COLO668 (cell line): ENCODE measurements at regions not wholly inside any gene's neighbourhood (a gene's known extent, or its start where the extent isn't known, plus 50 kb on each side); places are given as distances from the start of the nearest gene placed in this dataset.
"Not testable (repeated sequence)": the region's sequence is repeated elsewhere in the genome, so short reads cannot be mapped to it uniquely, and the experiment has no call there.

ENCODE experiments used
- DNase-seq: peaks from one replicate; lab custom pipeline; 2025; ENCODE audit not compliant: unreplicated experiment; lab: John Stamatoyannopoulos, UW

- no peak for DNase-seq
These were observed 867.1 kb upstream of the GBE1 start for GRCh38 chr3:82628385-82629014.

DNA sequence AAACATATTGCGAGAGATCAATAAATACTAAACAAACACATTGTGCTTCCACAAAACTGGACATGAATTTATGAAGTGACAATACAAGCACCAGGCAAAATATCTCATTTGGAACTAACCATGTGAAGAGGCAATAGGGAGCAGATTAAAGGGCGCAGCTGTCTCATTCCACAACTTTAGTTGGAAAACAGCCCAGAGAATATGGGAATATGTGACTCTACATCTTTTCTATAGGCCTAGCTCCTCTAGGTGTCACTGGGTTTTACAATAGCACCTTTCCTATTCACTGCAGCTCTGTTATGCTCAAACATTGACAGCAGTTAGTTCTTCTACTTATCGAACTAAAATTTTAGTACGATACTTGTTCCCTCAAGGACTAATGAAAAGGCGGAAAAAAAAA, 866.3 kb upstream of the GBE1 start:
- no peak for DNase-seq

DNA sequence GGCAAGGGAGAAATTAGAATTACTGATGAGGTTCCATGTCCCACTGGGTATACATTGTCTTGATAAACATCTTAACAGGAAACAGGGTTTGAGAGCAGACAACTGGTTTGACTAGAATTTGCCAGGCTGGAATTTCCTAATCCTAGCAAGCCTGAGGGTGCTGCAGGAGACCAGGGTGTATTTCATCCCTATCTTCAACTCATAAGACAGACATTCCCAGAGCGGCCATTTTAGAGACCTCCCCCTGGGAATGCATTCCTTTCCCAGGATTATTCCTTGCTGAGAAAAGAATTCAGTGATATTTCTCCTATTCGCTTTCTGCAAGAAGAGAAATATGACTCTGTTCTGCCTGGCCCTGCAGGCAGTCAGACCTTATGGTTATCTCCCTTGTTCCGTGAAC, 859.3 kb upstream of the GBE1 start:
- not testable (repeated sequence) for DNase-seq

DNA sequence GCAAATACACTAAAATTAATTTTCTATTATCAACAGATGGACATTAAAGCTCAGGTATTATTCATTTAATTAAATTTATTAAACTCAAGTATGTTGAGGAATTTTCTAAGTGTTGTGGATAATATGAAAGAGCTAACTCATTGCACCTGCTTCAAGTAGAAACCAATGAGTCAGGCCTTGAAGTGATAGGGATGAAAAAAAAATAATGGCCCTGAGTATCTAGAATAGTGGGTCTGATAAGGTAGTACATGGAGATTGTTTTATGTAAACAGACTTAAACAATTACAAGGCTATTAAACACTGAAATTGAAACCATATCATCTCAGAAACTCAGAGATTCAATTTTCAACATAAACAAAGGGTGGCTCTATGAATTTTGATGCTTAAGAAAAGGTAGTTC, 857.1 kb upstream of the GBE1 start:
- no peak for DNase-seq

GRCh38 chr3:82610236-82610635, 848.8 kb upstream of the GBE1 start:
- no peak for DNase-seq

DNA sequence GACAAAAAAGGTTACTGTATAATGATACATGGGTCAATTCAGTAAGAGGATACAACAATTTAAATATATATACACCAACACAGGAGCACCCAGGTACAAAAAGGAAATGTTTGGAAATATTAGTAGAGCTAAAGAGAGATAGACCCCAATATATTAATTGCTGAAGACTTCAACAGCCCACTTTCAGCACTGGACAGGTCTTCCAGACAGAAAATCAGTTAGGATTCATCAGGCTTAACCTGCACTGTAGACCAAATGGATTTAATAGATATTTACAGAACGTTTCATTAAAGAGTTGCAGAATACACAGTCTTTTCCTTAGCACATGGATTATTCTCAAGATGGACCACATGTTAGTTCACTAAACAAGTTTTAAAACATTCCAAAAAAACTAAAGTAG, 845.9 kb upstream of the GBE1 start:
- no peak for DNase-seq

DNA sequence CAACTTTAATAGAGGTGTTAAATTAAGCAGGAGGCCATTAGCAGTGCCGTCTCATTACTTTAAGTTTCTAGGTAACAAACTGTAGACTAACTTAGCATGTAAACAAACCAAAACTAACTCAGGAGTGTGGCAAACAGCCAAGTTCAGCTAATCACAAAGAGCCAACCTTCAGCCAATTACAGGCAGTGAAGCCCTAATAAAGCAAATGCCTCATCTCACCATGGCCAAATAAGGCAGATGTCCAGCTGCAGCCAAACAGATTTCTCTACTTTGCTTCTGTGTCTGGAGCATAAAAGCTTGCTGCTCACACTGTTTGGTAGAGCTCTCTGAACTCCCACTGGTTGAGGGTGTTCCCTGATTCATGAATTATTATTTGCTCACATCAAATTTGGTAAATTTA, 835.4 kb upstream of the GBE1 start:
- no peak for DNase-seq

DNA sequence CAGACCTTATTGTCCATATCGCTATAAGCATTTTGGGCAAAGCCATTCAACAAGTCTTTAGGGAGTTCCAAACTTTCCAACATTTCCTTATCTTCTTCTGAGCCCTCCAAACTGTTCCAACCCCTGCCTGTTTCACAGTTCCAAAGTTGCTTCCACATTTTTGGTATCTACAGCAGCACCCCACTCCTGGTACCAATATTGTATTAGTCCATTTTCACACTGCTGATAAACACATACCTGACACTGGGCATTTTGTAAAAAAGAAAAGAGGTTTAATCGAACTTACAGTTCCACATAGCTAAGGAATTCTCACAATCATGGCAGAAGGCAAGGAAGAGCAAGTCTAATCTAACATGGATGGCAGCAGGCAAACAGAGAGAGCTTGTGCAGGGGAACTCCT, 834.1 kb upstream of the GBE1 start:
- DNase-seq, result no peak

- DNase-seq, result no peak
These were observed 825.7 kb upstream of the GBE1 start for GRCh38 chr3:82587174-82587573.

DNA sequence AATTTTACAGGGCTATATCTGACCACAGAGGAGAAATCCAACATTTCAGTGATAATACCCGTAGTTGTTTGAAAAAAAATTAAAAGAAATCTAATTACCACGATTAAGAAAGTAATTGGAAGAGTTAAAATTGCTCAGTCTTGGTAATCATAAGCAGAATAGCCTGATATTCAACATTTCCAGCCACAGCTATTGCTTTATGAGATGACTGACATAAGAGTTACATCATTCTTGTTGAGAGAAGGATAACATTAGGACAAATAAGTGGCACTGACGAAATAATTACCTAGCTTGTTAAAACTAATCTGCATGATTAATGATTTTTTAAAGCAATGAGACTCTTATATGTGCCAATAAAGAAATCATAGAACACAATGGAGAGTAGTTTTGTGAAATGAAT, 825.0 kb upstream of the GBE1 start:
- DNase-seq, result no peak

DNA sequence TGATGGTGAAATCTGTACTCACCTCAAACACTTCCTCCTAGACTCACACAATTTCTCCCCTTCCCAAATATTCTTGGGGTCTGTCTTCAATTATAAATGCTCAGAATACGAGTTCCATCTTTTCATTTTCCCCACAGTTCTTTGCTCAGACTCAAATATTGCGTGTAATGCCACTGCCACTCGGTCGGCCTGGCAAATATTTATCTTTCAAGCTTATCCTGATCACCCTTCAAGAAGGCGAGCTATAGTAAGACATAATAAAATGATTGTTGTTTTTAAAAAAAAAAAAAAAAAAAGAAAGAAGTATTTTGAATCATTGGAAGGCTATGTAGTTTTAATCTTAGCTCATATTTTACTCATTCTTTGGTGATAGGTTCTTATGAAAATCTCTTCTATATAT, 824.6 kb upstream of the GBE1 start:
- DNase-seq, result not testable (repeated sequence)

GRCh38 chr3:82585591-82585990, 824.1 kb upstream of the GBE1 start:
- DNase-seq, result not testable (repeated sequence)

GRCh38 chr3:82584861-82585260, 823.4 kb upstream of the GBE1 start:
- not testable (repeated sequence) for DNase-seq

DNA sequence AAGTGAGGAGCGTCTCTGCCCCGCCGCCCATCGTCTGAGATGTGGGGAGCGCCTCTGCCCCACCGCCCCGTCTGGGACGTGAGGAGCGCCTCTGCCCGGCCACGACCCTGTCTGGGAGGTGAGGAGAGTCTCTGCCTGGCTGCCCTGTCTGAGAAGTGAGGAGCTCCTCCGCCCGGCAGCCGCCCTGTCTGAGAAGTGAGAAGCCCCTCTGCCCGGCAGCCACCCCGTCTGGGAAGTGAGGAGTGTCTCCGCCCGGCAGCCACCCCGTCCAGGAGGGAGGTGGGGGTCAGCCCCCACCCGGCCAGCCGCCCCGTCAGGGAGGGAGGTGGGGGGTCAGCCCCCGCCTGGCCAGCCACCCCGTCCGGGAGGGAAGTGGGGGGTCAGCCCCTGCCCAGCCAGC, 823.0 kb upstream of the GBE1 start:
- not testable (repeated sequence) for DNase-seq

GRCh38 chr3:82581350-82581749, 819.9 kb upstream of the GBE1 start:
- no peak for DNase-seq

DNA sequence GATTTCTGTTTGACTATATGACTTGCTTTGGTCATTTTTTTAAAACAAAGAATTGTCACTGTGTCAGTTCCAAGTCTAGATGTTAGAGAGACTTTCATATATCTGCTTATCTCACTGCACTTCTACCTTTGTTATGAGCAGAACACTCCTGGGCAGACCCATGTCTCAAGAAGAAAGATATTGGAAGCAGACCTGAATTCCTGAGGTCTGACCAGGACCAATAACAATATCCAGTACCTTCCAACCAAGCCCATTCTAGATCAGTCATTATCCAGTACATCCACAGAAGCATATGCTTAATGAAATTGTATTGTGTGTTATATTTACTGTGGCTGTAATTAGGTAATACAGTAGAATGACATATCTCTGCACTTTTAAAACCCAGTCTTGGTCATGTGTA, 811.3 kb upstream of the GBE1 start:
- DNase-seq, result no peak

GRCh38 chr3:82568776-82569338, 807.4 kb upstream of the GBE1 start:
- no peak for DNase-seq

GRCh38 chr3:82567029-82567600, 805.7 kb upstream of the GBE1 start:
- DNase-seq, result no peak

DNA sequence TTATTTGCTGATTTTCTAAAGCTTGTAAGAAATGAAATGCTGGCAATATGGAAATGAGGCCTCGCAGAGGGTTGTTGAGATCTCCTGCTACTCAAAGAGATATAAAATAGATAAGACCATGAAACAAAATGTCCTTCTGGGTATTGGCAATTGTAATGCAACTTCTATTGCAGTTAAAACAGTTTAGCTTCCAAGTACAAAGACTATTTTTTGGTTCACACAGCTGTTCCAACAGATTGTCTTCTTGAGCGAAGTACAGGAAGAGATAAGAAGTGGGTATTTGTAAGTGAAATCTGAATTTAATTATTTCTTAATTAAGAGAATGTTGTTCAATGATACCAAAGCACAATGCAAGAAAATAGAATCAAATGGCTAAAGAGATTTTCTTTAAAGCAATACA, 801.5 kb upstream of the GBE1 start:
- no peak for DNase-seq

DNA sequence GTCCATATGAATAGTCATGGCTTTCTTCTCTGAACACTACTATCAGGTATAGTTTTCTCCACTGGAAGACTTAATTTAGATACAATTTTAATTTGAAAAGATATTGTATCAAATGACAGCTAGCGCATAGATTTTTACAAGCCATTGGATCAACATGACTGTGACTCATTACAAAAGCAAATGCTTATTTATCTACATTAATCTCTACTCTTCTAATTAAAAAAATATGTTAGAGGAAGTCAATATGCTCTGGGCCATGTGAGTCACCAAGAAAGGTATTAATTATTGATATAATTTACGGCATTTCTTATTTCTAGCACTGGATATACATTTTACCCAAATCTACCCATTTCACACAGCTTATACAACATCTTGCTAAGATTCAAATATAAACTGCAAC, 800.3 kb upstream of the GBE1 start:
- DNase-seq, result no peak

DNA sequence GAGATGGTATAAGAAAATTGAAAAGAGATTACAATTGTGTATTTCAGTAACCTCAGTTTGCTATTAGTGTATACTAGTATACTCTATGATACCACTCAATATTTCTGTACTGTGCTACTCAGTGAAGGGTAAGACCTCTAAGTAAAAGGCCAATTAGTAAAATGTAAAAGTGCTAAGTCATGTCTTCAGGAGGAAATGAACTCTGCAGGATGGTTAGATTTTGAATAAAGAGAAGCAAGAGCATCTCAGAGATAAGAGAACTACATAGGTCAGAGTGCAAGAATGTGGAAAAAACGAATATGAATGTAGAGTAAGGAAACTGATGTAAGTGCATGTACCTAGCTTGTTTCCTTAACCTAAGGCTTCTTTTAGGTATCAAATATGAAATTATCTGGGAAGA, 796.6 kb upstream of the GBE1 start:
- DNase-seq, result no peak

DNA sequence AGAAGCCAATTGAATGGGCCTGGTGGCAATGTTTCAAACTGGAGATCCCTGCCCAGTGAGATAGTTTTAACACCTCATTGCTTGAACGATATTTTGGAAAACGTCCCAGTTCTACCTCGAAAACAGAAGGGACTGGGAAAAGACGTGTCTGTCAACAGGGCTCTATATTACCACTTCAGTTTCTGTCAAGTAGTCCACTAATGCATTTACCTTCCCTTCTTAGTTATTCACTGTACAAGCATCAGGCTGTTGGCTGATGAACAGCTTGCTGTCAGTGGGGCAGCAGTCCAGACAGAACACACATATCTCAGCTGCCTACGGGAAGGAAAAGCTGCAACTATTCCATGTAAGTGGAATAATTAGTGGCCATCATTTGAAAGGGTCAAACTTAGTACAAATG, 794.7 kb upstream of the GBE1 start:
- no peak for DNase-seq

- not testable (repeated sequence) for DNase-seq
These were observed 781.1 kb upstream of the GBE1 start for GRCh38 chr3:82542556-82542955.
